Calu3 (cell line): ENCODE measurements at regions not wholly inside any gene's neighbourhood (a gene's known extent, or its start where the extent isn't known, plus 50 kb on each side); places are given as distances from the start of the nearest gene placed in this dataset.
"Not testable (repeated sequence)": the region's sequence is repeated elsewhere in the genome, so short reads cannot be mapped to it uniquely, and the experiment has no call there.

Experiments used
- BruUV-seq: library from RNA; stranded (reverse); fragments of 400-500 nt; replicated peaks from 2 replicates; lab custom pipeline; 2021; lab: Mats Ljungman, UMichigan
- CTCF ChIA-PET: fragments of 300-600 bp; sonication (Branson Sonifier 250); formaldehyde crosslinking; loops from one replicate; lab custom pipeline; 2022; ENCODE audit warnings: antibody characterized with exemption; lab: Charles Lee
- DNase-seq: peaks from one replicate; pipeline ENCODE4 v3.0.0; 2022
- H3K27ac Mint-ChIP-seq: one replicate; pipeline ENCODE4 v1.8.0; 2022; ENCODE audit warnings: mixed read lengths; ENCODE audit not compliant: unreplicated experiment
- H3K27me3 Mint-ChIP-seq: one replicate; pipeline ENCODE4 v1.8.0; 2022; ENCODE audit warnings: mixed read lengths; ENCODE audit not compliant: unreplicated experiment
- H3K36me3 Mint-ChIP-seq: one replicate; pipeline ENCODE4 v1.8.0; 2022; ENCODE audit warnings: mild to moderate bottlenecking, moderate library complexity, mixed read lengths; ENCODE audit not compliant: insufficient read depth, unreplicated experiment
- H3K4me1 Mint-ChIP-seq: one replicate; pipeline ENCODE4 v1.8.0; 2022; ENCODE audit warnings: mild to moderate bottlenecking, low read depth, mixed read lengths; ENCODE audit not compliant: unreplicated experiment
- H3K4me3 Mint-ChIP-seq: one replicate; pipeline ENCODE4 v1.8.0; 2022; ENCODE audit warnings: mild to moderate bottlenecking, low read depth, moderate library complexity, mixed read lengths; ENCODE audit not compliant: unreplicated experiment
- H3K9me3 Mint-ChIP-seq: one replicate; pipeline ENCODE4 v1.8.0; 2022; ENCODE audit warnings: low read depth, mixed read lengths; ENCODE audit not compliant: unreplicated experiment
- CTCF ChIP-seq: fragments of 200-600 bp; IDR thresholded peaks from one replicate; pipeline ENCODE4 v1.8.0; 2022; ENCODE audit warnings: antibody characterized with exemption; ENCODE audit not compliant: unreplicated experiment
- intact Hi-C: fragments of 100-400 bp; cut with micrococcal nuclease; formaldehyde crosslinking; loops from one replicate; pipeline ENCODE4 v1.10.0; 2022; ENCODE audit not compliant: unreplicated experiment

- intact Hi-C loops, result no loop called here
- CTCF ChIA-PET, result interaction anchor here (0.6 kb wide), 1 partner anchor 40 kb away, joined by 3 read pairs; no protein-coding TSS in a partner anchor
- DNase-seq, result no peak
- Mint-ChIP-seq H3K27ac (no peak overlapping the region), H3K27me3 (no peaks in the 10 kb centered on the region), H3K9me3 (peaks cover 11% of the 10 kb centered on the region), H3K36me3 (no peaks in the 10 kb centered on the region), H3K4me3 (no peak overlapping the region), H3K4me1 (no peaks in the 10 kb centered on the region)
- no peak for TF ChIP-seq CTCF
- no TSS peak for BruUV-seq
Measured at GRCh38 chr6:40668203-40668602, 81.0 kb upstream of the LRFN2 start.

GRCh38 chr6:40666530-40666929, 79.4 kb upstream of the LRFN2 start:
- H3K4me1 Mint-ChIP-seq, result no peaks in the 10 kb centered on the region
- H3K27me3 Mint-ChIP-seq, result peaks cover 2% of the 10 kb centered on the region

GRCh38 chr6:40661726-40662125, 74.6 kb upstream of the LRFN2 start:
- no peak for DNase-seq
- H3K4me3 Mint-ChIP-seq, result no peak overlapping the region
- CTCF ChIA-PET, result no interaction called here
- no peaks in the 10 kb centered on the region for H3K36me3 Mint-ChIP-seq
- BruUV-seq, result no TSS peak
- H3K27ac Mint-ChIP-seq, result no peak overlapping the region
- intact Hi-C loops, result no loop called here
- no peak for TF ChIP-seq CTCF
- no peaks in the 10 kb centered on the region for H3K4me1 Mint-ChIP-seq
- H3K9me3 Mint-ChIP-seq, result peaks cover 6% of the 10 kb centered on the region
- H3K27me3 Mint-ChIP-seq, result peaks cover 22% of the 10 kb centered on the region

More at GRCh38 chr6:40666530-40666929, 79.4 kb upstream of the LRFN2 start:
- no peak for TF ChIP-seq CTCF
- intact Hi-C loops, result no loop called here
- BruUV-seq, result no TSS peak
- DNase-seq, result no peak
- H3K9me3 Mint-ChIP-seq, result peaks cover 11% of the 10 kb centered on the region
- H3K36me3 Mint-ChIP-seq, result no peaks in the 10 kb centered on the region
- no peak overlapping the region for H3K4me3 Mint-ChIP-seq
- no peak overlapping the region for H3K27ac Mint-ChIP-seq
- CTCF ChIA-PET, result no interaction called here

GRCh38 chr6:40656772-40657171, 69.6 kb upstream of the LRFN2 start:
- intact Hi-C loops, H3K9me3 Mint-ChIP-seq, H3K4me3 Mint-ChIP-seq, BruUV-seq, DNase-seq, CTCF ChIA-PET, H3K27ac Mint-ChIP-seq, H3K4me1 Mint-ChIP-seq, H3K36me3 Mint-ChIP-seq: not testable (repeated sequence)
- peaks cover 22% of the 10 kb centered on the region for H3K27me3 Mint-ChIP-seq

GRCh38 chr6:40654828-40655227, 67.7 kb upstream of the LRFN2 start:
- Mint-ChIP-seq H3K27me3 (peaks cover 23% of the 10 kb centered on the region), H3K4me3 (no peak overlapping the region), H3K27ac (no peak overlapping the region), H3K4me1 (no peaks in the 10 kb centered on the region), H3K36me3 (no peaks in the 10 kb centered on the region), H3K9me3 (no peaks in the 10 kb centered on the region)
- no peak for TF ChIP-seq CTCF
- CTCF ChIA-PET, result no interaction called here
- DNase-seq, result no peak
- no TSS peak for BruUV-seq
- intact Hi-C loops, result no loop called here
